IMR-90 (cell line): ENCODE measurements at regions not wholly inside any gene's neighbourhood (a gene's known extent, or its start where the extent isn't known, plus 50 kb on each side); places are given as distances from the start of the nearest gene placed in this dataset.

Experiments used
- CTCF ChIP-seq: conservative IDR thresholded peaks from 2 replicates; pipeline ENCODE4 v1.5.1; 2012; ENCODE audit warnings: mild to moderate bottlenecking, low read depth, low read length, improper control_type of control experiment
- SMC3 ChIP-seq: fragments of 150-350 bp; IDR thresholded peaks from 2 replicates; pipeline ENCODE4 v1.6.1; 2016; ENCODE audit warnings: low read depth, mild to moderate bottlenecking, antibody characterized with exemption, low read length, moderate library complexity

- no peak for TF ChIP-seq CTCF
- no peak for TF ChIP-seq SMC3
These were observed 119.7 kb downstream of the CD47 start for GRCh38 chr3:107970993-107971580.
